ENCODE measurements at regions not wholly inside any gene's neighbourhood (a gene's known extent, or its start where the extent isn't known, plus 50 kb on each side); places are given as distances from the start of the nearest gene placed in this dataset.

GRCh38 chr1:38585460-38585859, 274.1 kb downstream of the RRAGC start:
- H3K4me1 ChIP-seq (ENCODE audit: control insufficient read depth, extremely low read depth, insufficient read depth, low read length) = no peaks in the 10 kb centered on the region
- H3K9ac ChIP-seq (replicated peaks; ENCODE audit: extremely low read depth, insufficient read depth, low read length) = no peak overlapping the region
- H2AFZ ChIP-seq (ENCODE audit: low read depth, low read length) = no peak overlapping the region
- intact Hi-C loops (cut with micrococcal nuclease) = no loop called here
- CTCF ChIA-PET = no interaction called here
- dilution Hi-C loops (cut with MboI; ENCODE audit: extremely low pct_ligation_motif_present, low sequenced_read_pairs) = no loop called here
- DNase-seq (ENCODE audit: low read depth, low spot score) = no peak
- TF ChIP-seq EZH2 (IDR thresholded peaks at IDR 0.05; ENCODE audit: borderline replicate concordance, low read depth, low read length, severe bottlenecking) = no peak
- TF ChIP-seq GATA2 (IDR thresholded peaks at IDR 0.05; ENCODE audit: insufficient read depth, insufficient read length, low read depth, low read length) = no peak
- TF ChIP-seq, protein P1, sequence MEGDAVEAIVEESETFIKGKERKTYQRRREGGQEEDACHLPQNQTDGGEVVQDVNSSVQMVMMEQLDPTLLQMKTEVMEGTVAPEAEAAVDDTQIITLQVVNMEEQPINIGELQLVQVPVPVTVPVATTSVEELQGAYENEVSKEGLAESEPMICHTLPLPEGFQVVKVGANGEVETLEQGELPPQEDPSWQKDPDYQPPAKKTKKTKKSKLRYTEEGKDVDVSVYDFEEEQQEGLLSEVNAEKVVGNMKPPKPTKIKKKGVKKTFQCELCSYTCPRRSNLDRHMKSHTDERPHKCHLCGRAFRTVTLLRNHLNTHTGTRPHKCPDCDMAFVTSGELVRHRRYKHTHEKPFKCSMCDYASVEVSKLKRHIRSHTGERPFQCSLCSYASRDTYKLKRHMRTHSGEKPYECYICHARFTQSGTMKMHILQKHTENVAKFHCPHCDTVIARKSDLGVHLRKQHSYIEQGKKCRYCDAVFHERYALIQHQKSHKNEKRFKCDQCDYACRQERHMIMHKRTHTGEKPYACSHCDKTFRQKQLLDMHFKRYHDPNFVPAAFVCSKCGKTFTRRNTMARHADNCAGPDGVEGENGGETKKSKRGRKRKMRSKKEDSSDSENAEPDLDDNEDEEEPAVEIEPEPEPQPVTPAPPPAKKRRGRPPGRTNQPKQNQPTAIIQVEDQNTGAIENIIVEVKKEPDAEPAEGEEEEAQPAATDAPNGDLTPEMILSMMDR (IDR thresholded peaks at IDR 0.05; ENCODE audit: extremely low read depth in 1 of 2, insufficient read depth in 1 of 2, low read depth in 1 of 2, low read length in 2 of 2) = no peak
- no peak for TF ChIP-seq POLR2A (IDR thresholded peaks at IDR 0.05; ENCODE audit: low read depth, low read length)
- TF ChIP-seq FOS (IDR thresholded peaks at IDR 0.05; ENCODE audit: borderline replicate concordance, insufficient read depth, low read length) = no peak
- no peak for TF ChIP-seq MYC (IDR thresholded peaks at IDR 0.05; ENCODE audit: low read depth, low read length)
- TF ChIP-seq POLR2AphosphoS5 (IDR thresholded peaks at IDR 0.05; ENCODE audit: insufficient read depth, low read depth, low read length) = no peak
- no peak for TF ChIP-seq JUN (IDR thresholded peaks at IDR 0.05; ENCODE audit: borderline replicate concordance, insufficient read depth, insufficient read length, low read depth)
- no peak for TF ChIP-seq MAX (IDR thresholded peaks at IDR 0.05; ENCODE audit: insufficient read depth, insufficient read length)
- no peaks in the 10 kb centered on the region for H3K9me1 ChIP-seq (replicated peaks; ENCODE audit: control insufficient read depth, extremely low read depth, insufficient read depth, low read length)
- no peaks in the 10 kb centered on the region for H3K9me3 ChIP-seq (replicated peaks; ENCODE audit: control insufficient read depth, insufficient read depth, low read length)
- no peaks in the 10 kb centered on the region for H3K79me2 ChIP-seq (ENCODE audit: control insufficient read depth, insufficient read depth, low read length)
- no peaks in the 10 kb centered on the region for H3K36me3 ChIP-seq (ENCODE audit: control insufficient read depth in 2 of 2, extremely low read depth in 1 of 2, insufficient read depth in 2 of 2, low read length in 2 of 2)
- no peak overlapping the region for H3K4me2 ChIP-seq (ENCODE audit: insufficient read depth, low read length)
- no peaks in the 10 kb centered on the region for H4K20me1 ChIP-seq (replicated peaks; ENCODE audit: control insufficient read depth, extremely low read depth, insufficient read depth, low read length)
- POLR2A ChIA-PET = no interaction called here
- BruUV-seq (replicated peaks) = no TSS peak
- no peak overlapping the region for H3K27ac ChIP-seq (ENCODE audit: insufficient read depth, low read depth, low read length)
- peaks cover 0 to 1% of the 10 kb centered on the region in 2 experiments for H3K27me3 ChIP-seq (ENCODE audit: control insufficient read depth in 2 of 2, insufficient read depth in 2 of 2, low read length in 2 of 2)
- no peak overlapping the region for H3K4me3 ChIP-seq (replicated peaks in 1 of 3; ENCODE audit: insufficient read depth in 1 of 3, low read depth in 1 of 3, low read length in 3 of 3)
- FAIRE-seq = no peak
